ENCODE measurements at regions not wholly inside any gene's neighbourhood (a gene's known extent, or its start where the extent isn't known, plus 50 kb on each side); places are given as distances from the start of the nearest gene placed in this dataset.
"Not testable (repeated sequence)": the region's sequence is repeated elsewhere in the genome, so short reads cannot be mapped to it uniquely, and the experiment has no call there.

DNA sequence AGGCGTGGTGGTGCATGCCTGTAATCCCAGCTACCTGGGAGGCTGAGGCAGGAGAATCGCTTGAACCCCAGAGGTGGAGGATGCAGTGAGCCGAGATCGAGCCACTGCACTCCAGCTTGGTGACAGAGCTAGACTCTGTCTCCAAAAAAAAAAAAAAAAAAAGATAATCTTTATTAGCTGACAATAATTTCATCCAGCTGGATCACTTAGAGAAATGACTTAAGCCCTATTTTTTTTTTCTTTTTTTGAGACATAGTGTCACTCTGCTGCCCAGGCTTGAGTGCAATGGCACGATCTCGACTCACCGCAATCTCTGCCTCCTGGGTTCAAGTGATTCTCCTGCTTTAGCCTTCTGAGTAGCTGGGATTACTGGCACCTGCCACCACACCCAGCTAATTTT is 51.6 kb upstream of the MAP4K4 start:
- not testable (repeated sequence) for DNase-seq

DNA sequence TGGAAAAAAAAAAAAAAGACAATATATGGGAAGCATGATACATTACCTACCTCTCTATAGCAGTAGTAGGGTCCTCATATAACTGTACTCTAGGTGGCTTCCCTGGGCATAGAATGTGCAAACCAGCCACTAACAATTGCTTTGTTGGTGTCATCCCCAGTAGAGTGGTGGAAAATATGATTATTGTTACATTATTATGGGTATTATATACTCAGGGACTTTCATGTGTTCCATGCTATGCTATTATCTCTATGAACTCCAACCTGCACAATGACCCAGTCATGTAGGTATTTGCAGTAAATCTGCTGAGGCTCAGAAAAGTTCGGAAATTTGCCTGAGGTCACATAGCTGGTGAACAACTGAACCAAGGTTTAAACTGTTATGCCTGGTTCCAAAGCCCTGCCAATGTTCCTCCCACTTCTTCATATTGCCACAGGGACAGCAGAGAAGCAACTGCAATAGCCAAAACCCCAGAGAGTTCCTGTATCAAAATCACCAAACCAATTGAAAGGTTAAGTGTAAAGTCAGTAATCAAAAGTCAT is 52.6 kb upstream of the MAP4K4 start:
- DNase-seq: no peak

GRCh38 chr2:101643004-101643524 is 54.4 kb upstream of the MAP4K4 start:
- DNase-seq: no peak

DNA sequence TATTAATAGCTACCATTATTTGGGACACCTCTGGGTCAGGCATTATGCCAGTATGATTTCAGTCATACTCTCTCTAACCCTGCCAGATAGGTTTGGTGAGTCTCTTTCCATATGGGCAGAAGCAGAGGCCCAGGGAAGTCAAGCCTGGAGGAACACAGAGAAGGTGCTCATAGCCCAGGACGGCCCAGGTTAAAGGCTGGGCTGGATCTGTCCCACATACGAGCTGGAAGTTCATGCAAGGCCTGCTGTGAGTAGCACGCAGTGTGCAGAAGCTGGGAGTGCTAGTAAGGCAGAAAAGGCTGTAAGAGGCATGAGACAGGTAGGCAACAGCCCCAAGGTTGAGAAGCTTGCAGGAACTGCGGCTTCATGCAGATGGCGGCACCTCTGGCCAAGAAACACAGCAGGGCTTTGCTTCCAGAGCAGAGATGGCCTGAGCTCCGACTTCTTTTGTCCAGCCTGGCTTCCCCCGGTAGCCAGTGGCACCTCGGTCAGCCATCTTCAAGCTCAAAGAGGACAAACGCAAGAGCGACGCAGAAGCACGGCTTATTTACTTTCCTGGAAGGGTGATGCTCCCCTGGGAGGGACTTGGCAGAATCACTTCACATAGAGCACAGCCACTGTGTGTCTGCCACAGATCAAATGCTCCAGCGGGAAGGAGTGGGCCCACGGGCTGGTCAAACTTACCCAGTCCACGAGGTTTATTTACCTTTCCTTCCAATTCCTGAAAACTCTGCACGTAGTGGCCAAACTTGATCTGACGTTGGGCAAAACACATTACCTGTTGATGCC is 58.5 kb upstream of the MAP4K4 start:
- no peak for DNase-seq

GRCh38 chr2:101638181-101638711 is 59.3 kb upstream of the MAP4K4 start:
- DNase-seq: peak; percentile 40

DNA sequence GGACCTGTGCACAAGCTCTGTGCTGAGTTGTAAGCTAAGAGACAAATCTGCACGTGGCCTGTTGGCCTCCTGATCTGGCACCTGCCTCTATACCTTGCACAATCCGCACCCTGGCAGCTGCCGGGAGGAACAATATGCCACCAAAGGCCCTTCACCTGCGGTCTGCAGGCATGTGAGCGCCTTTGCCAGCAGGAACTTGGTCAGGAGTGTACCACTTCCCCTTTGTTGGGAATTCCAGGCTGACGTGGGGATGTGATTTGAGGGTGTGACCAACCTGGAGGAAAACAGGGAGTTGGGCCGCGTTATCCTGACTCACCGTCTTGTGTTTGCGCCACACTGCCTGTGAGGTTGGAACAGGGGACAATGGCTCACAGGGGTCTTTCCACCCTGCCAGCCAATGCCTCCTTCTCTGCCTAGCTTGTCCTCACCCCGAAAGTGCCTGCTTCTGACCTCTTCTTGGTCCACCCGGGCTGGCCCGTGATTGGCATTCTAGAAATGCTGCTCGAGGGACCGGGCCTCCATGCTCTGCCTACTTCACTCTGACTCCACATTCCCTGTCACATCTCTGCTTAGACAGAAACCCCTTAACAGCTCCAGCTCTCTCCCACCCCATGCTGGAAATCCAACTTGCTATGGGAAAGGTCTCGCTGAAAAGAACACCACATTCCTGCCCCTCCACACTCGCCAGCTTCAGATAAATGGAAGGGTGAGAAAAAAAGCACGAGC is 67.1 kb upstream of the MAP4K4 start:
- DNase-seq: no peak

GRCh38 chr2:101628030-101628392 is 69.5 kb upstream of the MAP4K4 start:
- no peak for DNase-seq

DNA sequence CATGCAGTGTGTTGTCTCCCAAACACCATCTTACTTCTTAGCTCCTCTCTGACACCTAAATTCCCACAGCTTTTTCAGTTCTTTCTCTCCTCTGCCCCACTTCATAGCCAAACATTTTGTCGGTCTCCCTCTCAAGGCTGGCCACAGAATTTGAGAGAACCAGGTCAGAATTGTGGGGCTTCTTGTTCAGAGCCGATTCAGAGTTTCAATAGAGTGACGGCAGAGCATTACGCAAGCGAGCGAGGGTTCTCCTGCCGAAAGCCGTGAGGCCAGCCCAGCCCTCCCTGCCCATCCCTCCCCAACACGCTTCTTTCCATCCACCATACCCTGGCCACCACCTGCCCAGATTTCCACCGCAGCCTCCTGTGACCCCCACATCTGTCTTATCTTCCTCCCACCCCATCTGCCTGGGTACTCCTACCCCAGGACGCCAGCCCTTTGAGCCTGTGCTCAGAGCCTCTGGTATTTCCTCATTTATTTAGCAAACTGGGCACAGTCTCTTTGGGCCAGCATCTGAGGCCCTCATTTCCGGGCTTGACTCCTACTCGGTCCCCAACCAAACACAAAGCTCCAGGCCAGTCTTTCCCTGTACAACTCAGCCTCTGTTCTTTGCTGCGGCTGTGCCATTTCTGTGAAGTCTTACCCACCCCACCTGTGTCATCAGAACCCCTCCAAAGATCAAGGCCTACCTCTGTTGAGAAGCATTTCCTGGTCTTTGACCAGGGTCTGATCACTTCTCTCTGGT is 70.0 kb upstream of the MAP4K4 start:
- DNase-seq: no peak

- DNase-seq: not testable (repeated sequence)
Observed at GRCh38 chr2:101625814-101626213, 71.7 kb upstream of the MAP4K4 start.

DNA sequence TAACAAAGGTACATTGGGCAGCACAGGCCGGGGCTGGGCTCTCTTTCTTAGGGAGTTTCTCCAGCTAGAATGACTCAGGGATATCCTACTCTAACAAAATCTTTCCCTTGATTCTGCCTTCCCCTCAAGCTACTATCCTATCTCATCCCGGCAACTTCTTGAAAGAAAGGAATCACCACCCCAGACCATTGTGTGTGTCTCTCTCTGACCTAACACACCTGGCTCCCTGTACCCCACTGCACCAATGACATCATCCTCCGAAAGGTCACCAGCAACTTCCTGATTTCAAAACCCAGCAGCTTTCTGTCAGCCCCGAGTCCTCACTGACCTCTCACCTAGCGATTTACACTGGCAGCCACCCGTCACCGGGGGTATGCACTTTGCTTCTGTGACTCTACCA is 72.1 kb upstream of the MAP4K4 start:
- no peak for DNase-seq

DNA sequence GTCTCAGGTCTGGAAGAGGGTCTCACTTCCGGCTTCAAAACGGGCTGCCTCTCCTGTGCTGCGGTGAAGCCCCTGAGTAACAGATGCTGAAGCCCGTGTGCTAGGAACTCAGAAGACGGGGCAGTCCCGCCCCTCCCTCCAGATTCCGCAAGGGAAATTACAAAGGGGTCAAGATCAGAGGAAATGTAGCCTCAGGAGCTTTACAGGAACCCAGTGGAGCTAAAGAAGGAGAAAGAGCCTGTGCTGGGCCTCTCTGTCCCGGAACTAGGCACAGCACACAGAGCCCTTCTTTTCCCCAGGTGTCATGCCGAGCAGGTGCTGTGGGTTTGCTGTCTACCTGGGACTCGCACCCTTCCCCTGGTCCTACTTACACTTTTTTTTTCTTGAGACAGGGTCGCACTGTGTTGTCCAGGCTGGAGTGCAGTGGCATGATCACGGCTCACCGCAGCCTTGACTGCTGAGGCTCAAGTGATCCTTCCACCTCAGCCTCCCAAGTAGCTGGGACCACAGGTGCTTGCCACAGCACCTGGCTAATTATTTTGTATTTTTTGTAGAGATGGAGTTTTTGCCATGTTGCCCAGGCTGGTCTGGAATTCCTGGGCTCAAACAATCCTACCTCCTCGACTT is 72.7 kb upstream of the MAP4K4 start:
- DNase-seq: no peak

DNA sequence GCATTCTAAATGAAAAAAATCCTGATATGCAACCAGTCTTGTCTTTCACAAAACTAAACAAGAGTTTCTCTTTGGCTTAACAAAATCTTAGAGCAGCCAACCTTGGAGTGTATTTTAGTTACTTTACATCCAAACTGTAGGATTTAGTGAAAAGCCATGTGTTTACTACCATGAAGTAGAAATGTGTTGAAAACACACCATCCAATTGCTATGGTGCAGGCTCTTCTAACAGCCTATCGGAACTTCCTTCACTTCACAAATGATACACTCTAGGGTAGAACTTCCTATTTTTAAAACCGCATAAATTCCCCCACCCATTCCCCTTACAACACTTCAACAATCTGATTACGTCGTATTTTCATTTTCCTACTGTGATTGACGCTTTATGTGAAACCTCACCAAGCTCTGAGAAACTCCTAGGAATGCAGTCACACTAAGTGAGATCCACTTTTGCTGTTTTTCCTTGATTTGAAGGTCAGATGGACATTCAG is 74.4 kb upstream of the MAP4K4 start:
- no peak for DNase-seq

GRCh38 chr2:101622210-101623030 is 75.1 kb upstream of the MAP4K4 start:
- no peak for DNase-seq

DNA sequence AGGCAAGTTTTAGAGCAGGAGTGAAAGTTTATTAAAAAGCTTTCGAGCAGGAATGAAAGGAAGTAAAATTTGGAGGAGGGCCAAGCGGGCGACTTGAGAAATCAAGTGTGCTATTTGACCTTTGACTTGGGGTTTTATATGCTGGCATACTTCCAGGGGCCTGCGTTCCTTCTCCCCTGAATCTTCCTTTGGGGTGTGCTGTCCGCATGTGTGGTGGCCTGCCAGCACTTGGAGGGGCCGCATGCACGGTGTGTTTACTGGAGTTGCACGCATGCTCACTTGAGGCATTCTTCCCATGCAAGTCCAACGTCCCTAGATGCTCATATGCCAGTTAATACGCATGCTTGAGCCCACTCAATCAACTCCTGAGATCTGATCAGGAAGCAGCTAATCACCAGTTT is 78.3 kb upstream of the MAP4K4 start:
- DNase-seq: no peak

GRCh38 chr2:101617796-101618195 is 79.7 kb upstream of the MAP4K4 start:
- no peak for DNase-seq

DNA sequence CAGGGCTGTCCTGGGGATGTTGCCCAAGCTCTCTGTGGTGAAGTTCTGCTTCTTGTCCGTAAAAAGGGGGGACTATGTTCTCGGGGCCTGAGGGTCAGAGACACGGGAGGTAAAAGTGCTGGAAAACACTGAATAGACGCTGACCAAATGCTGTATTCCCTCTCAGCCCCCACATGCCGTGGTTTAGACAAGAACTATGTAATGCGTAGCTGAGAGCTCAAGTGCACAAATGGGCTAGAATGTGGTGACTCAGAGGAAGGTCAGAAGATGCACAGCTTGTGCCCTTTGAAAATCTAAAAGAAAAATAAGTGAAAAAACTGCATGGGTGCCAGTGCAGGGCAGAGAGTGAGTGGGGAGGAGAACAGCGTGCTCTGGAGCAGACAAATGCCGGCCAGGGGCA is 80.3 kb upstream of the MAP4K4 start:
- no peak for DNase-seq

DNA sequence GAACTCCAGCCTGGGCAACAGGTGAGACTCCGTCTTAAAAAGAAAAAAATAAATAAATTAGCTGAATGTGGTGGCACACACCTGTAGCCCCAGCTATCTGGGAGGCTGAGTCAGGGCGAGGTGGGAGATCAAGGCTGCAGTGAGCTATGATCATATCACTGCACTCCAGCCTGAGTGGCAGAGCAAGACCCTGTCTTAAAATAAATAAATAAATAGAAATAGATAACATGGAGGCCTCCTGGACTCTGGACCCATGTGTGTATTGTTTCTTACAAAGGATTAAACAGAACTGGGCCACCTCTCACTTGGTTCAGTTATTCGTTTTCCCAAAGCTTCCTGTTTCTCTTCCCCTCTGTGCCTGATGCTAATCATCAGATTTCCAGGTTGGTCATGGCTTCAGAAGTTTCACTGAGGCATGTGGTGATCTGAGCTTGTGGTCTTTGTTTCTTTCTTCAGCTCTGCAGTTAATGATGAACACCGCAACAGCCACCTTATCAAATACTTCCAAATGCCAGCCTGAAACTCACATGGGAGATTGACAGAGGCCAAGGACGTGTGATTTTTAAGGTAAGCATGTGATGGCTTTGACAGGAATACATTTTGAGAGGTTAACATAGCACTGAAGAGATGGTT is 83.3 kb upstream of the MAP4K4 start:
- no peak for DNase-seq

DNA sequence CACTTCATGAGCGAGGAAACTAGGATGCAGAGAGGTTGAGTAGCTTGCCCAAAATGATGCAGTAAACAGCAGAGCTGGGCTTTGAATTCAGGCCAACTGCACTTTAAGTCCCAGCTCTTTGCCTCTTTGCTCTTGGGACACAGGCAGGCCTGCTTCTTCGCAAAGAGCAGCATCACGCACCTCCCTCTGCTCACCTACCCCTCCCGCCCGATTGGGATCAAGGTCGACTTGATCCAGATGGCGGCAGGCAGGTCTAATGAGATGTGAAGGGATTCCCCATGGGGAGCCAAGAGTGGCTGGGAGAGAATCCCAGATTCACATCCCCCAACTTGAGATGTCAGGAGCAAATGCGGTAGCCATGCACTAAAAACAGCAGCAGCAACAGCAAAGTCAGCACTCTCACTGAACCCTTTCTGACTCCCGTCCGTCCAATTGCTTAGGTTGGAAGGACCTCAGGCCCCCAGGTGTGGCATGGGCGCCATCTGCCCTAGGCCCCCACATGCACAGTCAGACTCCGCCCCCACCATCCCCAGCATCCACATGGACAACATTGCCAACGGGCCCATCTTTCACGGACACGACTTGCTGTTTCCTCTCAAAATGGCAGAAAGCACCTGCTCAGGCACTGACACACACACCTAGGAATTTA is 84.3 kb upstream of the MAP4K4 start:
- peak; percentile 95 for DNase-seq

GRCh38 chr2:101612019-101612418 is 85.5 kb upstream of the MAP4K4 start:
- DNase-seq: no peak

DNA sequence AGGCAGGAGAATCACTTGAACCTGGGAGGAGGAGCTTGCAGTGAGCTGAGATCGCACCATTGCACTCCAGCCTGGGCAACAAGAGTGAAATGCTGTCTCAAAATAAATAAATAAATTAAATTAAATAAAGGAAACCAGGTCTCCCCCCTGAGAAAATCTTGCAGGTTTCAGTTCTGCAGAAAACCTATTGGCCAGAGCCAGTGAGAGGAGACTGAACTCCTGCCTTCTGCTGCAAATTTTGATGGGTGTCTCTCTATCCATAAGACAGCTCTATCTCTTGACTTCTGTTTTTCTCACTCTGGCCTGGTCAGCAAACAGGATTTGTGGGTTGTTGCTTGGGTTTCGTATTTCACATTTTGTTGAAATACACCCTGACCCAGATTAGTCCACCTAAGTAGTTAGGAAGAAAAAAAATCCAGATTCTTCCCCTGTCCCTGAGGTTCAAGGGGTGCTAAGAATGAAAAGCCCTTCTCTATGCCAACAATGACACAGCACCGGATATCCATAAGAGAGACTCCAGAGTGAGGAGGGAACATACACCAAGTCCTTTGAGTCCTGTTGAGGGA is 86.7 kb upstream of the MAP4K4 start:
- no peak for DNase-seq
